HepG2 (cell line): ENCODE measurements at regions not wholly inside any gene's neighbourhood (a gene's known extent, or its start where the extent isn't known, plus 50 kb on each side); places are given as distances from the start of the nearest gene placed in this dataset.
A peak's percentile ranks its signal among the peaks of the same experiment; 100 is the strongest.

Experiments used
- GATA4 ChIP-seq: sonication (generic); IDR thresholded peaks from 2 replicates; pipeline ENCODE4 v1.6.1; 2016; ENCODE audit warnings: antibody characterized with exemption, low read depth, borderline replicate concordance
- GFI1 ChIP-seq: sonication (generic); formaldehyde crosslinking; IDR thresholded peaks from 2 replicates; pipeline ENCODE4 v1.5.0; 2020; ENCODE audit warnings: missing genetic modification reagents, mild to moderate bottlenecking, borderline replicate concordance
- KAT8 ChIP-seq: IDR thresholded peaks from 2 replicates; pipeline ENCODE4 v1.6.1; 2016; ENCODE audit warnings: missing genetic modification reagents, missing compliant biosample characterization
- NFATC3 ChIP-seq: sonication (generic); formaldehyde crosslinking; IDR thresholded peaks from 2 replicates; pipeline ENCODE4 v1.5.1; 2020; ENCODE audit warnings: mild to moderate bottlenecking, missing genetic modification reagents
- NFIB ChIP-seq: sonication (generic); formaldehyde crosslinking; IDR thresholded peaks from 2 replicates; pipeline ENCODE4 v1.9.0; 2021; ENCODE audit warnings: missing genetic modification reagents, mild to moderate bottlenecking, borderline replicate concordance
- NFIC ChIP-seq: IDR thresholded peaks from 2 replicates; pipeline ENCODE4 v1.6.1; 2012; ENCODE audit warnings: mild to moderate bottlenecking, low read length, inconsistent platforms
- PITX1 ChIP-seq: sonication (generic); formaldehyde crosslinking; IDR thresholded peaks from 2 replicates; pipeline ENCODE4 v1.5.1; 2020; ENCODE audit warnings: mild to moderate bottlenecking, missing genetic modification reagents
- TGIF2 ChIP-seq: IDR thresholded peaks from 2 replicates; pipeline ENCODE4 v1.6.1; 2016; ENCODE audit warnings: control low read depth, missing compliant biosample characterization
- ZFP1 ChIP-seq: IDR thresholded peaks from 2 replicates; pipeline ENCODE4 v1.6.1; 2016
- TF ChIP-seq, protein P1 (sequence below): sonication (generic); formaldehyde crosslinking; IDR thresholded peaks from 2 replicates; pipeline ENCODE4 v1.5.1; 2020; ENCODE audit warnings: missing genetic modification reagents, mild to moderate bottlenecking, borderline replicate concordance
- TF ChIP-seq, protein P2 (sequence below): sonication (generic); formaldehyde crosslinking; IDR thresholded peaks from 2 replicates; pipeline ENCODE4 v1.5.0; 2020; ENCODE audit warnings: mild to moderate bottlenecking, missing genetic modification reagents, borderline replicate concordance
- TF ChIP-seq, protein P3 (sequence below): sonication (generic); formaldehyde crosslinking; IDR thresholded peaks from 2 replicates; pipeline ENCODE4 v1.5.0; 2020; ENCODE audit warnings: missing genetic modification reagents, mild to moderate bottlenecking, borderline replicate concordance
- TF ChIP-seq, protein P4 (sequence below): sonication (generic); formaldehyde crosslinking; conservative IDR thresholded peaks from 2 replicates; pipeline ENCODE4 v1.4.0; 2020; ENCODE audit warnings: missing genetic modification reagents
- TF ChIP-seq, protein P5 (sequence below): IDR thresholded peaks from 2 replicates; pipeline ENCODE4 v1.6.1; 2016; ENCODE audit warnings: low read depth
- TF ChIP-seq, protein P6 (sequence below): sonication (generic); formaldehyde crosslinking; IDR thresholded peaks from 2 replicates; pipeline ENCODE4 v1.8.0; 2022; ENCODE audit warnings: mild to moderate bottlenecking, missing genetic modification reagents, moderate library complexity
- TF ChIP-seq, protein P7 (sequence below): IDR thresholded peaks from 2 replicates; pipeline ENCODE4 v1.6.1; 2016; ENCODE audit warnings: missing compliant biosample characterization, missing genetic modification reagents, borderline replicate concordance

DNA sequence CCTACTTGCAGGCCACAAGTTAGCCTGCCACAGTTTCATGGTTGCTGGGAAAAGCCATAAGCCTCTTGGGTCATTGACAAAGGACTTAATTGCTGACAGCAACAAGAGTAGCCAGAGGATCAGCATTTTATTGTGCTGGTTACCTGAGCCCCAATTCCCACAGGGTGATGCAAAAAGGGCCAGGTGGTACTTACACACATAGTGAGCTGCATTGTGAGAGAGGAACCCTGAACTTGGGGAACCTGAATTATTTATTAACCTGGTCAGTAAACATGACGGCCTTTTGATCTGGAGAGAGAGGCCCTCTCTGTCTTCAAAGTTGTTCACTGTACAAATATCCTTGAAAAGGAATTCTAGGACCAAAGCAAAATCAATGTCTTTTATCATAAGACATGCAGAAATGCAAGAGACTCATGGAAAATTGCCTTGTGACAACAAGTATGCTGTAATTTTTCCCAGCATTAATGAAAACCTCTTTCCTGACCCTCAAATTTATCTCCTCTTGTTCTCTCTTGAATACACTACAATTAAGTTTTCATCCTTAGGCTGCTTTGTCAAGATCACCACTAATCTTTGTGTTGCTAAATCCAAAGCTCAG, 102.9 kb upstream of the PHYHIPL start (continued):
- TF ChIP-seq, protein P1, sequence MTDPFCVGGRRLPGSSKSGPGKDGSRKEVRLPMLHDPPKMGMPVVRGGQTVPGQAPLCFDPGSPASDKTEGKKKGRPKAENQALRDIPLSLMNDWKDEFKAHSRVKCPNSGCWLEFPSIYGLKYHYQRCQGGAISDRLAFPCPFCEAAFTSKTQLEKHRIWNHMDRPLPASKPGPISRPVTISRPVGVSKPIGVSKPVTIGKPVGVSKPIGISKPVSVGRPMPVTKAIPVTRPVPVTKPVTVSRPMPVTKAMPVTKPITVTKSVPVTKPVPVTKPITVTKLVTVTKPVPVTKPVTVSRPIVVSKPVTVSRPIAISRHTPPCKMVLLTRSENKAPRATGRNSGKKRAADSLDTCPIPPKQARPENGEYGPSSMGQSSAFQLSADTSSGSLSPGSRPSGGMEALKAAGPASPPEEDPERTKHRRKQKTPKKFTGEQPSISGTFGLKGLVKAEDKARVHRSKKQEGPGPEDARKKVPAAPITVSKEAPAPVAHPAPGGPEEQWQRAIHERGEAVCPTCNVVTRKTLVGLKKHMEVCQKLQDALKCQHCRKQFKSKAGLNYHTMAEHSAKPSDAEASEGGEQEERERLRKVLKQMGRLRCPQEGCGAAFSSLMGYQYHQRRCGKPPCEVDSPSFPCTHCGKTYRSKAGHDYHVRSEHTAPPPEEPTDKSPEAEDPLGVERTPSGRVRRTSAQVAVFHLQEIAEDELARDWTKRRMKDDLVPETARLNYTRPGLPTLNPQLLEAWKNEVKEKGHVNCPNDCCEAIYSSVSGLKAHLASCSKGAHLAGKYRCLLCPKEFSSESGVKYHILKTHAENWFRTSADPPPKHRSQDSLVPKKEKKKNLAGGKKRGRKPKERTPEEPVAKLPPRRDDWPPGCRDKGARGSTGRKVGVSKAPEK (CRISPR knock-in tag): 0 out of 2 replicates have a peak, but pooled peaks have one; percentile 64
- peak; percentile 74; the same call in 1 of the 2 replicates for TF ChIP-seq TGIF2
- peak; percentile 80; the same call in 1 of the 2 replicates for TF ChIP-seq NFATC3 (CRISPR knock-in tag)
- TF ChIP-seq, protein P2, sequence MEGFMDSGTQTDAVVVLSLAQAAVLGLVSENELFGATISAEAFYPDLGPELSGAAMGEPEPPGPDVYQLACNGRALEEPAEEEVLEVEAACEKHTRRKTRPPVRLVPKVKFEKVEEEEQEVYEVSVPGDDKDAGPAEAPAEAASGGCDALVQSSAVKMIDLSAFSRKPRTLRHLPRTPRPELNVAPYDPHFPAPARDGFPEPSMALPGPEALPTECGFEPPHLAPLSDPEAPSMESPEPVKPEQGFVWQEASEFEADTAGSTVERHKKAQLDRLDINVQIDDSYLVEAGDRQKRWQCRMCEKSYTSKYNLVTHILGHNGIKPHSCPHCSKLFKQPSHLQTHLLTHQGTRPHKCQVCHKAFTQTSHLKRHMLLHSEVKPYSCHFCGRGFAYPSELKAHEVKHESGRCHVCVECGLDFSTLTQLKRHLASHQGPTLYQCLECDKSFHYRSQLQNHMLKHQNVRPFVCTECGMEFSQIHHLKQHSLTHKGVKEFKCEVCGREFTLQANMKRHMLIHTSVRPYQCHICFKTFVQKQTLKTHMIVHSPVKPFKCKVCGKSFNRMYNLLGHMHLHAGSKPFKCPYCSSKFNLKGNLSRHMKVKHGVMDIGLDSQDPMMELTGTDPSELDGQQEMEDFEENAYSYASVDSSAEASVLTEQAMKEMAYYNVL (CRISPR knock-in tag): peak; percentile 91
- TF ChIP-seq PITX1 (CRISPR knock-in tag): peak; percentile 94
- TF ChIP-seq GATA4: peak; percentile 97
- TF ChIP-seq GFI1 (CRISPR knock-in tag): peak; percentile 84
- TF ChIP-seq, protein P3, sequence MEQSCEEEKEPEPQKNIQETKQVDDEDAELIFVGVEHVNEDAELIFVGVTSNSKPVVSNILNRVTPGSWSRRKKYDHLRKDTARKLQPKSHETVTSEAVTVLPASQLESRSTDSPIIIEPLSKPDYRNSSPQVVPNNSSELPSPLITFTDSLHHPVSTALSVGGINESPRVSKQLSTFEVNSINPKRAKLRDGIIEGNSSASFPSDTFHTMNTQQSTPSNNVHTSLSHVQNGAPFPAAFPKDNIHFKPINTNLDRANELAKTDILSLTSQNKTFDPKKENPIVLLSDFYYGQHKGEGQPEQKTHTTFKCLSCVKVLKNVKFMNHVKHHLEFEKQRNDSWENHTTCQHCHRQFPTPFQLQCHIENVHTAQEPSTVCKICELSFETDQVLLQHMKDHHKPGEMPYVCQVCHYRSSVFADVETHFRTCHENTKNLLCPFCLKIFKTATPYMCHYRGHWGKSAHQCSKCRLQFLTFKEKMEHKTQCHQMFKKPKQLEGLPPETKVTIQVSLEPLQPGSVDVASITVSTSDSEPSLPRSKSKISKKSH (CRISPR knock-in tag): no peak
- peak; percentile 95 for TF ChIP-seq ZFP1 (CRISPR knock-in tag)
- TF ChIP-seq, protein P4, sequence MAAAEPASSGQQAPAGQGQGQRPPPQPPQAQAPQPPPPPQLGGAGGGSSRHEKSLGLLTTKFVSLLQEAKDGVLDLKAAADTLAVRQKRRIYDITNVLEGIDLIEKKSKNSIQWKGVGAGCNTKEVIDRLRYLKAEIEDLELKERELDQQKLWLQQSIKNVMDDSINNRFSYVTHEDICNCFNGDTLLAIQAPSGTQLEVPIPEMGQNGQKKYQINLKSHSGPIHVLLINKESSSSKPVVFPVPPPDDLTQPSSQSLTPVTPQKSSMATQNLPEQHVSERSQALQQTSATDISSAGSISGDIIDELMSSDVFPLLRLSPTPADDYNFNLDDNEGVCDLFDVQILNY (CRISPR knock-in tag): no peak
- TF ChIP-seq, protein P5, sequence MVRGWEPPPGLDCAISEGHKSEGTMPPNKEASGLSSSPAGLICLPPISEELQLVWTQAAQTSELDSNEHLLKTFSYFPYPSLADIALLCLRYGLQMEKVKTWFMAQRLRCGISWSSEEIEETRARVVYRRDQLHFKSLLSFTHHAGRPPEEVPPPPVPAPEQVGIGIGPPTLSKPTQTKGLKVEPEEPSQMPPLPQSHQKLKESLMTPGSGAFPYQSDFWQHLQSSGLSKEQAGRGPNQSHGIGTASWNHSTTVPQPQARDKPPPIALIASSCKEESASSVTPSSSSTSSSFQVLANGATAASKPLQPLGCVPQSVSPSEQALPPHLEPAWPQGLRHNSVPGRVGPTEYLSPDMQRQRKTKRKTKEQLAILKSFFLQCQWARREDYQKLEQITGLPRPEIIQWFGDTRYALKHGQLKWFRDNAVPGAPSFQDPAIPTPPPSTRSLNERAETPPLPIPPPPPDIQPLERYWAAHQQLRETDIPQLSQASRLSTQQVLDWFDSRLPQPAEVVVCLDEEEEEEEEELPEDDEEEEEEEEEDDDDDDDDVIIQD (CRISPR knock-in tag): peak; percentile 86
- TF ChIP-seq, protein P6, sequence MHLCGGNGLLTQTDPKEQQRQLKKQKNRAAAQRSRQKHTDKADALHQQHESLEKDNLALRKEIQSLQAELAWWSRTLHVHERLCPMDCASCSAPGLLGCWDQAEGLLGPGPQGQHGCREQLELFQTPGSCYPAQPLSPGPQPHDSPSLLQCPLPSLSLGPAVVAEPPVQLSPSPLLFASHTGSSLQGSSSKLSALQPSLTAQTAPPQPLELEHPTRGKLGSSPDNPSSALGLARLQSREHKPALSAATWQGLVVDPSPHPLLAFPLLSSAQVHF: no peak
- no peak for TF ChIP-seq NFIB
- TF ChIP-seq NFIC: peak; percentile 100
- TF ChIP-seq, protein P7, sequence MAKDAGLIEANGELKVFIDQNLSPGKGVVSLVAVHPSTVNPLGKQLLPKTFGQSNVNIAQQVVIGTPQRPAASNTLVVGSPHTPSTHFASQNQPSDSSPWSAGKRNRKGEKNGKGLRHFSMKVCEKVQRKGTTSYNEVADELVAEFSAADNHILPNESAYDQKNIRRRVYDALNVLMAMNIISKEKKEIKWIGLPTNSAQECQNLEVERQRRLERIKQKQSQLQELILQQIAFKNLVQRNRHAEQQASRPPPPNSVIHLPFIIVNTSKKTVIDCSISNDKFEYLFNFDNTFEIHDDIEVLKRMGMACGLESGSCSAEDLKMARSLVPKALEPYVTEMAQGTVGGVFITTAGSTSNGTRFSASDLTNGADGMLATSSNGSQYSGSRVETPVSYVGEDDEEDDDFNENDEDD (CRISPR knock-in tag): 0 out of 2 replicates have a peak, but pooled peaks have one; percentile 33
- peak; percentile 89 for TF ChIP-seq KAT8 (CRISPR knock-in tag)
